Lung (tissue), 11 donors: ENCODE measurements at regions not wholly inside any gene's neighbourhood (a gene's known extent, or its start where the extent isn't known, plus 50 kb on each side); places are given as distances from the start of the nearest gene placed in this dataset.

Experiments
- ATAC-seq: fragments of 200-7000 bp; cut with Tn5 transposase; one replicate; pipeline ENCODE4 v1.9.1; 2020; ENCODE audit warnings: moderate number of reproducible peaks; ENCODE audit not compliant: insufficient read depth, low FRiP score
- DNase-seq, 3 donors: peaks; one replicate each; pipeline ENCODE4 v3.0.0-alpha.2; 2013 to 2017
- H3K27ac ChIP-seq, 2 donors: one replicate each; pipeline ENCODE4 v1.5.1; 2013; ENCODE audit warnings: mild to moderate bottlenecking in 2 of 2, moderate library complexity in 2 of 2, control low read depth in 1 of 2, inconsistent platforms in 1 of 2, low read depth in 1 of 2, low read length in 1 of 2
- H3K27me3 ChIP-seq, 3 donors: one replicate each; pipeline ENCODE4 v1.5.1; 2013; ENCODE audit warnings: low read length in 2 of 3; ENCODE audit not compliant: control insufficient read depth in 3 of 3, insufficient read depth in 3 of 3
- H3K36me3 ChIP-seq, 4 donors: one replicate each; pipeline ENCODE4 v1.5.1; 2013; ENCODE audit warnings: low read length in 4 of 4, mild to moderate bottlenecking in 1 of 4, moderate library complexity in 1 of 4; ENCODE audit not compliant: control insufficient read depth in 4 of 4, insufficient read depth in 4 of 4
- H3K4me1 ChIP-seq, 5 donors: one replicate each; pipeline ENCODE4 v1.5.1; 2013; ENCODE audit warnings: low read length in 5 of 5, mild to moderate bottlenecking in 2 of 5, moderate library complexity in 1 of 5; ENCODE audit not compliant: control insufficient read depth in 5 of 5, insufficient read depth in 5 of 5
- H3K4me3 ChIP-seq: one replicate; pipeline ENCODE4 v1.5.1; 2013; ENCODE audit warnings: mild to moderate bottlenecking, control low read depth, moderate library complexity
- H3K9ac ChIP-seq, 2 donors: one replicate each; pipeline ENCODE4 v1.5.1; 2013; ENCODE audit warnings: low read length in 2 of 2, control low read depth in 1 of 2; ENCODE audit not compliant: insufficient read depth in 1 of 2
- H3K9me3 ChIP-seq, 4 donors: one replicate each; pipeline ENCODE4 v1.5.1; 2013; ENCODE audit warnings: low read length in 3 of 4, mild to moderate bottlenecking in 1 of 4, moderate library complexity in 1 of 4; ENCODE audit not compliant: control insufficient read depth in 4 of 4, insufficient read depth in 3 of 4
- WGBS, 2 donors: extraction: QIAGEN DNeasy Blood & Tissue Kit; methylation state at CpG; one replicate each; pipeline ENCODE4 v1.1.7; 2013; 5-methylcytosine and 5-hydroxymethylcytosine counted together
- TF ChIP-seq, protein P1 (sequence below): IDR thresholded peaks from 2 replicates; pipeline ENCODE4 v1.5.1; 2012; ENCODE audit warnings: mild to moderate bottlenecking; ENCODE audit errors: control extremely low read depth, extremely low read depth
- donor health status: control.
- donor health status: control.
- donor health status: Bipolar disorder and iron deficiency.
- donor health status: healthy.
- donor health status: DM: yes; HTN: yes; CAD: no.

DNA sequence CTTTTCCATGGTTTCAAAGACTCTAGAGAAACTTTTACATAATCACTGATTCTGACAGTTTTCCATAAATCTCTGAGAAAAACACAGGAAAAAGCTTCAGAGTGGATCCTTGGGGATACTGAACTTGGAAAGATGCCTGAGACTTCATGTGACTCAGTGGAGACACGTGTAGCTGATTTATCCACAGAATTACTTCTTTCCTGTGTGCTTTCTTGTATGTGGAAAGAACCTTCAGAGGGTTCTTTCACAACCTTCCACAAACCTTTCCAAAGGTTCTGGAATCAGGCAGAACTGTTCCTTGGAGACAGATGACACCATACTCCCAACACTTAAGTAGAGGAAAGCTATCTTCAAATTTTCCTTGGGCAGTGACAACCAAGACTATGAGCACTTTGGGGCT is 207.2 kb downstream of the RND3 start:
- DNase-seq (peak in 1 of 3 donors; percentile 62), ATAC-seq (no peak)
- Histone ChIP-seq H3K27me3 (peaks cover 0 to 5% (median 0%) of the 10 kb centered on the region in 3 donors), H3K9ac (no peak overlapping the region), H3K9me3 (peaks cover 0 to 9% (median 2%) of the 10 kb centered on the region in 4 donors), H3K27ac (no peak overlapping the region), H3K4me1 (peaks cover 2 to 34% (median 3%) of the 10 kb centered on the region in 5 donors), H3K36me3 (no peaks in the 10 kb centered on the region), H3K4me3 (no peak overlapping the region)
- TF ChIP-seq, protein P1, sequence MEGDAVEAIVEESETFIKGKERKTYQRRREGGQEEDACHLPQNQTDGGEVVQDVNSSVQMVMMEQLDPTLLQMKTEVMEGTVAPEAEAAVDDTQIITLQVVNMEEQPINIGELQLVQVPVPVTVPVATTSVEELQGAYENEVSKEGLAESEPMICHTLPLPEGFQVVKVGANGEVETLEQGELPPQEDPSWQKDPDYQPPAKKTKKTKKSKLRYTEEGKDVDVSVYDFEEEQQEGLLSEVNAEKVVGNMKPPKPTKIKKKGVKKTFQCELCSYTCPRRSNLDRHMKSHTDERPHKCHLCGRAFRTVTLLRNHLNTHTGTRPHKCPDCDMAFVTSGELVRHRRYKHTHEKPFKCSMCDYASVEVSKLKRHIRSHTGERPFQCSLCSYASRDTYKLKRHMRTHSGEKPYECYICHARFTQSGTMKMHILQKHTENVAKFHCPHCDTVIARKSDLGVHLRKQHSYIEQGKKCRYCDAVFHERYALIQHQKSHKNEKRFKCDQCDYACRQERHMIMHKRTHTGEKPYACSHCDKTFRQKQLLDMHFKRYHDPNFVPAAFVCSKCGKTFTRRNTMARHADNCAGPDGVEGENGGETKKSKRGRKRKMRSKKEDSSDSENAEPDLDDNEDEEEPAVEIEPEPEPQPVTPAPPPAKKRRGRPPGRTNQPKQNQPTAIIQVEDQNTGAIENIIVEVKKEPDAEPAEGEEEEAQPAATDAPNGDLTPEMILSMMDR = no peak
- 54 to 65% methylated on average over 1 of the region's 1 CpG for WGBS, 2 donors

DNA sequence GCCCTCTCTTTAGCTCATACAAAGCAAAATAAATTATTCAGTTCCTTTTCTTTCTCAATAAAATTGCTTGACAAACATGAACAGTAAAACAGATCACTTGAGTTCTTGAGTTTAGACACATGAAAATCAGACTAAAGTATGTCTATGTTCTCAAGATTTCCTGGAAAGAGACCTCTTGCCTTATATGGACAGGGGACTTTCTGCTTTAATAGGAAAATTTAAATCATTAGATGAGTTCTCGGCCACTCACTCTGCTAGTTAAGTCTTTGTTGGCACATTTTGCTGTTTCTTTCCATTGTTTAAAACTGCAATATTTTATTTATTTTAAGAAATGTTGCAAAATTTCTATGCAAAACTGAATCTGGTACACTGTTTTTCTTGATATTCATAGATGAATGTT is 207.8 kb downstream of the RND3 start:
- no peak overlapping the region for H3K27ac ChIP-seq
- ATAC-seq (no peak), DNase-seq (peak in 2 of 3 donors; percentile 22 to 40)
- TF ChIP-seq, protein P1 = no peak
- H3K4me1 ChIP-seq = peaks cover 2 to 34% (median 3%) of the 10 kb centered on the region in 5 donors
- peaks cover 0 to 5% (median 0%) of the 10 kb centered on the region in 3 donors for H3K27me3 ChIP-seq
- H3K4me3 ChIP-seq = no peak overlapping the region
- peaks cover 0 to 9% (median 2%) of the 10 kb centered on the region in 4 donors for H3K9me3 ChIP-seq
- WGBS, 2 donors = 69 to 81% methylated on average over 1 of the region's 1 CpG
- no peak overlapping the region for H3K9ac ChIP-seq
- no peaks in the 10 kb centered on the region for H3K36me3 ChIP-seq

DNA sequence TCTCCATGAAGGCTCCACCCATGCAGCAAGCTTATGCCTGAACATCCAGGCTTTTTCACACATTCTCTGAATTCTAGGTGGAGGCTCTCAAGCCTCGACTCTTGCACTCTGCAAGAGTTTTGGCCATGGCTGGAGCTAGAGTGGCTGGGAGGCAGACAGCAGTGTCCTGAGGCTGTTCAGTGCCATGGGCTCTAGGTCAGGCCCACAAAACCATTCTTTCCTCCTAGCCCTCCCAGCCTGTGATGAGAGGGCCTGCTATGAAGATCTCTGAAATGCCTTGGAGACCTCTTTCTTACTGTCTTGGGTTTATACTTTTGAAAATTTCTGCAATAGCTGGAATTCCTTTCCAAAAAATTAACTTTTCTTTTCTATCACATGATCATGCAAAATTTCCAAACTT is 210.7 kb downstream of the RND3 start:
- no peaks in the 10 kb centered on the region for H3K36me3 ChIP-seq
- H3K4me1 ChIP-seq = peaks cover 0 to 11% (median 3%) of the 10 kb centered on the region in 5 donors
- peaks cover 0 to 9% (median 2%) of the 10 kb centered on the region in 4 donors for H3K9me3 ChIP-seq
- no peak overlapping the region for H3K27ac ChIP-seq
- no peak overlapping the region for H3K9ac ChIP-seq
- WGBS, 2 donors = 78 to 92% methylated on average over 1 of the region's 1 CpG
- peaks cover 0 to 6% (median 0%) of the 10 kb centered on the region in 3 donors for H3K27me3 ChIP-seq
- ATAC-seq = no peak
- DNase-seq = no peak
- no peak overlapping the region for H3K4me3 ChIP-seq
- TF ChIP-seq, protein P1 = no peak

DNA sequence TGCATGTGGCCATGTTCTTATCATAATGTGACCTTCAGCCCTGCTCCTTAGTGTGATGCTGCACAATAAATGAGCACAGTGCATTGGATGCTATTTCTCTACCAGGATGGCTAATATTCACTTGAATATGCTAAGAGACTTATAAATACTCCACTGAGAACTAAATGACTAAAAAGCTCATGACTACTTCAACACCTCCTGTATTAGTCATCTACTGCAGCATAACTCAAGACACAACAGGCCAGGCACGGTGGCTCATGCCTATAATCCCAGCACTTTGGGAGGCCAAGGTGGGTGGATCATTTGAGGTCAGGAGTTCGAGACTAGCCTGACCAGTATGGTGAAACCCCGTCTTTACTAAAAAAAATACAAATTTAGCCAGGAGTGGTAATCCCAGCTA is 213.4 kb downstream of the RND3 start:
- H3K36me3 ChIP-seq = no peaks in the 10 kb centered on the region
- no peak overlapping the region for H3K9ac ChIP-seq
- DNase-seq (no peak), ATAC-seq (no peak)
- no peak overlapping the region for H3K27ac ChIP-seq
- TF ChIP-seq, protein P1 = no peak
- no peak overlapping the region for H3K4me3 ChIP-seq
- peaks cover 0 to 9% (median 0%) of the 10 kb centered on the region in 3 donors for H3K27me3 ChIP-seq
- WGBS, 2 donors = 56% methylated on average over 3 of the region's 3 CpGs
- H3K9me3 ChIP-seq = peaks cover 0 to 9% (median 2%) of the 10 kb centered on the region in 4 donors
- peaks cover 0 to 3% (median 0%) of the 10 kb centered on the region in 5 donors for H3K4me1 ChIP-seq
